Endothelial cell of umbilical vein (primary cell): ENCODE measurements at regions not wholly inside any gene's neighbourhood (a gene's known extent, or its start where the extent isn't known, plus 50 kb on each side); places are given as distances from the start of the nearest gene placed in this dataset.

Experiments
- BruUV-seq: library from RNA; stranded (reverse); fragments of 400-500 nt; replicated peaks from 2 replicates; lab custom pipeline; 2021; lab: Mats Ljungman, UMichigan
- CTCF ChIA-PET: fragments of 300-600, 350-600 bp; sonication (Branson Sonifier 250); formaldehyde crosslinking; loops from one replicate; lab custom pipeline; 2021; ENCODE audit warnings: antibody characterized with exemption, inconsistent platforms; lab: Charles Lee
- POLR2A ChIA-PET: fragments of 300-600, 350-600 bp; sonication (Branson Sonifier 250); formaldehyde crosslinking; loops from one replicate; lab custom pipeline; 2021; ENCODE audit warnings: antibody characterized with exemption, inconsistent platforms; lab: Charles Lee
- DNase-seq: peaks from one replicate; pipeline ENCODE4 v3.0.0-alpha.2; 2011; ENCODE audit warnings: low read depth, low spot score
- FAIRE-seq: peaks from 2 replicates; lab custom pipeline; 2011; peaks lifted over from hg19 to GRCh38; lab: Jason Lieb, UNC
- H2AFZ ChIP-seq: 2 replicates; pipeline ENCODE4 v1.6.0; 2012; ENCODE audit warnings: low read depth, low read length, control low read depth, inconsistent platforms
- H3K27ac ChIP-seq: 2 replicates; pipeline ENCODE4 v1.5.1; 2011; ENCODE audit warnings: low read depth, mild to moderate bottlenecking, control low read depth, low read length, moderate library complexity; ENCODE audit not compliant: insufficient read depth
- H3K27me3 ChIP-seq, 2 experiments: 2 replicates each; pipeline versions ENCODE4 v1.6.0 to v1.6.1; 2011; ENCODE audit warnings: low read length in 2 of 2, mixed read lengths in 1 of 2; ENCODE audit not compliant: control insufficient read depth in 2 of 2, insufficient read depth in 2 of 2
- H3K36me3 ChIP-seq, 2 experiments: 2 replicates in 1 of 2; 3 replicates in 1 of 2; pipeline ENCODE4 v1.5.1; 2011; ENCODE audit warnings: low read length in 2 of 2, mild to moderate bottlenecking in 1 of 2, moderate library complexity in 1 of 2; ENCODE audit not compliant: control insufficient read depth in 2 of 2, insufficient read depth in 2 of 2; ENCODE audit errors: extremely low read depth in 1 of 2
- H3K4me1 ChIP-seq: 3 replicates; pipeline ENCODE4 v1.5.1; 2011; ENCODE audit warnings: mild to moderate bottlenecking, low read length; ENCODE audit not compliant: control insufficient read depth, insufficient read depth; ENCODE audit errors: extremely low read depth
- H3K4me2 ChIP-seq: 2 replicates; pipeline ENCODE4 v1.6.1; 2011; ENCODE audit warnings: low read length, control low read depth, mixed read lengths; ENCODE audit not compliant: insufficient read depth
- H3K4me3 ChIP-seq, 3 experiments: fragments of 200-600 bp in 1 of 3; sonication (generic), shearing (Covaris generic) in 1 of 3; replicated peaks in 1 of 3; 2 replicates each; pipeline ENCODE4 v1.5.1; 2011 to 2016; ENCODE audit warnings: control low read depth in 3 of 3, low read length in 3 of 3, mild to moderate bottlenecking in 2 of 3, inconsistent platforms in 1 of 3, low read depth in 1 of 3, moderate library complexity in 1 of 3; ENCODE audit not compliant: insufficient read depth in 1 of 3
- H3K79me2 ChIP-seq: 2 replicates; pipeline ENCODE4 v1.6.0; 2012; ENCODE audit warnings: low read length, inconsistent platforms; ENCODE audit not compliant: control insufficient read depth, insufficient read depth
- H3K9ac ChIP-seq: replicated peaks from 2 replicates; pipeline ENCODE3; 2011; ENCODE audit warnings: low read length, control low read depth; ENCODE audit not compliant: insufficient read depth; ENCODE audit errors: extremely low read depth
- H3K9me1 ChIP-seq: replicated peaks from 3 replicates; pipeline ENCODE4 v1.6.0; 2011; ENCODE audit warnings: mild to moderate bottlenecking, low read length; ENCODE audit not compliant: control insufficient read depth, insufficient read depth; ENCODE audit errors: extremely low read depth
- H3K9me3 ChIP-seq: replicated peaks from 2 replicates; pipeline ENCODE4 v1.5.1; 2012; ENCODE audit warnings: low read length, inconsistent platforms; ENCODE audit not compliant: control insufficient read depth, insufficient read depth
- H4K20me1 ChIP-seq: replicated peaks from 2 replicates; pipeline ENCODE3; 2011; ENCODE audit warnings: mild to moderate bottlenecking, low read length; ENCODE audit not compliant: control insufficient read depth, insufficient read depth; ENCODE audit errors: extremely low read depth
- EZH2 ChIP-seq: IDR thresholded peaks from 2 replicates; pipeline ENCODE4 v1.6.1; 2012; ENCODE audit warnings: borderline replicate concordance, low read depth, mild to moderate bottlenecking, moderate library complexity, low read length, inconsistent platforms; ENCODE audit not compliant: severe bottlenecking
- FOS ChIP-seq: IDR thresholded peaks from 2 replicates; pipeline ENCODE4 v1.6.1; 2011; ENCODE audit warnings: mild to moderate bottlenecking, low read length, moderate library complexity, borderline replicate concordance; ENCODE audit not compliant: insufficient read depth
- GATA2 ChIP-seq: IDR thresholded peaks from 2 replicates; pipeline ENCODE4 v1.7.0; 2011; ENCODE audit warnings: low read depth, mild to moderate bottlenecking, moderate library complexity, mixed read lengths, low read length; ENCODE audit not compliant: insufficient read length, insufficient read depth
- JUN ChIP-seq: IDR thresholded peaks from 2 replicates; pipeline ENCODE4 v1.6.1; 2011; ENCODE audit warnings: borderline replicate concordance, low read depth; ENCODE audit not compliant: insufficient read length, insufficient read depth
- MAX ChIP-seq: IDR thresholded peaks from 2 replicates; pipeline ENCODE4 v1.6.1; 2011; ENCODE audit not compliant: insufficient read depth, insufficient read length
- MYC ChIP-seq: IDR thresholded peaks from one replicate; pipeline ENCODE4 v1.6.1; 2011; ENCODE audit warnings: mild to moderate bottlenecking, low read depth, low read length
- POLR2A ChIP-seq: IDR thresholded peaks from 2 replicates; pipeline ENCODE4 v1.6.1; 2012; ENCODE audit warnings: low read depth, mild to moderate bottlenecking, control low read depth, low read length
- POLR2AphosphoS5 ChIP-seq: IDR thresholded peaks from 2 replicates; pipeline ENCODE4 v1.6.1; 2012; ENCODE audit warnings: low read depth, mild to moderate bottlenecking, control low read depth, low read length, moderate library complexity; ENCODE audit not compliant: insufficient read depth
- dilution Hi-C: fragments of 300-500 bp; cut with MboI; formaldehyde crosslinking; loops from one replicate; pipeline ENCODE4 v1.15.0; 2019; ENCODE audit warnings: low sequenced_read_pairs; ENCODE audit not compliant: extremely low pct_ligation_motif_present
- intact Hi-C: fragments of 100-400 bp; cut with micrococcal nuclease; formaldehyde crosslinking; loops from one replicate; pipeline ENCODE4 v1.10.0; 2022
- TF ChIP-seq, protein P1 (sequence below), 2 donors: IDR thresholded peaks; 1 replicate in 1 of 2; 2 replicates in 1 of 2; pipeline ENCODE4 v1.5.1; 2011; ENCODE audit warnings: low read length in 2 of 2, mild to moderate bottlenecking in 2 of 2, moderate library complexity in 2 of 2, control low read depth in 1 of 2, inconsistent platforms in 1 of 2, low read depth in 1 of 2; ENCODE audit not compliant: insufficient read depth in 1 of 2; ENCODE audit errors: extremely low read depth in 1 of 2

DNA sequence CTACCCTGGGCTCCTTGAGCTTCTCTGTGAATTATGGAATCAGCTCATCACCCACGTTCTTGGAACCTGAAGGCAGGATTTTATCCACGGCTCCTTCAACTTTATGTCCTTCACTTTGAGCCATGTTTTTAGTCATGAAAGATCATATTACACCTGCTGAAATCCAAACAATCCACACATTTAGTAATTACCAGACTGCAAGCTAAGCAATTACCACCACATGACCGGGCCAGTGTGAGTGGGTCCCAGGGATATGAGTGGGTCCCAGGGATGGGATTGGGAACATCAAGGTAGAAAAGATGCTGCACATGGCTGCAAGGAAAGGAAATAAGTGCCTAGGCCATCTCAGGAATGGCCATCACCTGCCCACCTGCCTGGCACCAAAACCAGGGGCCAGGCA, 140.3 kb upstream of the IQSEC1 start:
- no peaks in the 10 kb centered on the region for H4K20me1 ChIP-seq
- BruUV-seq: no TSS peak
- H3K9ac ChIP-seq: no peak overlapping the region
- H3K36me3 ChIP-seq: no peaks in the 10 kb centered on the region
- H2AFZ ChIP-seq: no peak overlapping the region
- no peaks in the 10 kb centered on the region for H3K9me3 ChIP-seq
- dilution Hi-C loops: no loop called here
- no peak overlapping the region for H3K4me2 ChIP-seq
- H3K27me3 ChIP-seq: no peaks in the 10 kb centered on the region
- POLR2A ChIA-PET: no interaction called here
- TF ChIP-seq POLR2A: no peak
- no peak for TF ChIP-seq GATA2
- TF ChIP-seq JUN: no peak
- no peak for TF ChIP-seq MYC
- no peak for TF ChIP-seq POLR2AphosphoS5
- no peak for TF ChIP-seq EZH2
- TF ChIP-seq MAX: no peak
- TF ChIP-seq, protein P1, sequence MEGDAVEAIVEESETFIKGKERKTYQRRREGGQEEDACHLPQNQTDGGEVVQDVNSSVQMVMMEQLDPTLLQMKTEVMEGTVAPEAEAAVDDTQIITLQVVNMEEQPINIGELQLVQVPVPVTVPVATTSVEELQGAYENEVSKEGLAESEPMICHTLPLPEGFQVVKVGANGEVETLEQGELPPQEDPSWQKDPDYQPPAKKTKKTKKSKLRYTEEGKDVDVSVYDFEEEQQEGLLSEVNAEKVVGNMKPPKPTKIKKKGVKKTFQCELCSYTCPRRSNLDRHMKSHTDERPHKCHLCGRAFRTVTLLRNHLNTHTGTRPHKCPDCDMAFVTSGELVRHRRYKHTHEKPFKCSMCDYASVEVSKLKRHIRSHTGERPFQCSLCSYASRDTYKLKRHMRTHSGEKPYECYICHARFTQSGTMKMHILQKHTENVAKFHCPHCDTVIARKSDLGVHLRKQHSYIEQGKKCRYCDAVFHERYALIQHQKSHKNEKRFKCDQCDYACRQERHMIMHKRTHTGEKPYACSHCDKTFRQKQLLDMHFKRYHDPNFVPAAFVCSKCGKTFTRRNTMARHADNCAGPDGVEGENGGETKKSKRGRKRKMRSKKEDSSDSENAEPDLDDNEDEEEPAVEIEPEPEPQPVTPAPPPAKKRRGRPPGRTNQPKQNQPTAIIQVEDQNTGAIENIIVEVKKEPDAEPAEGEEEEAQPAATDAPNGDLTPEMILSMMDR (IDR thresholded peaks at IDR 0.05; ENCODE audit: extremely low read depth in 1 of 2, insufficient read depth in 1 of 2, low read depth in 1 of 2, low read length in 2 of 2): no peak
- TF ChIP-seq FOS: no peak
- CTCF ChIA-PET: no interaction called here
- no peak overlapping the region for H3K27ac ChIP-seq
- intact Hi-C loops: no loop called here
- no peaks in the 10 kb centered on the region for H3K79me2 ChIP-seq
- no peak for FAIRE-seq
- no peaks in the 10 kb centered on the region for H3K4me1 ChIP-seq
- DNase-seq: no peak
- H3K9me1 ChIP-seq: no peaks in the 10 kb centered on the region
- H3K4me3 ChIP-seq: no peak overlapping the region
